GM20000 (cell line): ENCODE measurements at regions not wholly inside any gene's neighbourhood (a gene's known extent, or its start where the extent isn't known, plus 50 kb on each side); places are given as distances from the start of the nearest gene placed in this dataset.
"Not testable (repeated sequence)": the region's sequence is repeated elsewhere in the genome, so short reads cannot be mapped to it uniquely, and the experiment has no call there.

Experiments
- DNase-seq: peaks from one replicate; pipeline ENCODE4 v3.0.0; 2012; ENCODE audit warnings: low spot score
- CTCF ChIP-seq: IDR thresholded peaks from 2 replicates; pipeline ENCODE4 v1.5.1; 2012; ENCODE audit warnings: mild to moderate bottlenecking, control low read depth; ENCODE audit errors: extremely low read depth, missing control alignments

GRCh38 chr7:149644754-149645153, 128.6 kb downstream of the ZNF467 start:
- TF ChIP-seq CTCF, result no peak
- DNase-seq, result no peak

GRCh38 chr7:149642589-149642988, 130.8 kb downstream of the ZNF467 start:
- no peak for TF ChIP-seq CTCF
- no peak for DNase-seq

- DNase-seq, result no peak
- TF ChIP-seq CTCF, result no peak
Observed at GRCh38 chr7:149638566-149639320, 134.6 kb downstream of the ZNF467 start.

GRCh38 chr7:149637911-149638565, 135.3 kb downstream of the ZNF467 start:
- no peak for TF ChIP-seq CTCF
- no peak for DNase-seq

GRCh38 chr7:149635561-149636329, 137.6 kb downstream of the ZNF467 start:
- no peak for DNase-seq
- TF ChIP-seq CTCF, result no peak

- no peak for DNase-seq
- no peak for TF ChIP-seq CTCF
Observed at GRCh38 chr7:149633976-149634945, 136.7 kb upstream of the ZNF746 start.

- DNase-seq, result not testable (repeated sequence)
Observed at GRCh38 chr7:149628361-149629149, 130.9 kb upstream of the ZNF746 start.
